Sigmoid colon (tissue), 6 donors: ENCODE measurements at regions not wholly inside any gene's neighbourhood (a gene's known extent, or its start where the extent isn't known, plus 50 kb on each side); places are given as distances from the start of the nearest gene placed in this dataset.

Experiments
- DNase-seq: peaks from one replicate; pipeline ENCODE4 v3.0.0-alpha.2; 2019
- H3K27ac ChIP-seq, 4 donors: fragments of 200-600 bp; sonication (generic); one replicate each; pipeline ENCODE4 v1.5.1; 2016 to 2019; ENCODE audit warnings: mild to moderate bottlenecking in 1 of 4
- H3K27me3 ChIP-seq, 3 donors: fragments of 200-600 bp; sonication (generic); one replicate each; pipeline ENCODE4 v1.5.1; 2019; ENCODE audit warnings: mild to moderate bottlenecking in 1 of 3
- H3K36me3 ChIP-seq, 4 donors: fragments of 200-600 bp; sonication (generic); one replicate each; pipeline ENCODE4 v1.5.1; 2016 to 2019
- H3K4me1 ChIP-seq, 4 donors: fragments of 200-600 bp; sonication (generic); one replicate each; pipeline ENCODE4 v1.5.1; 2017 to 2019
- H3K4me3 ChIP-seq, 4 donors: fragments of 200-600 bp; sonication (generic); one replicate each; pipeline ENCODE4 v1.5.1; 2017 to 2019; ENCODE audit warnings: mild to moderate bottlenecking in 2 of 4, moderate library complexity in 1 of 4
- H3K9me3 ChIP-seq, 4 donors: fragments of 200-600 bp in 3 of 4; sonication (generic) in 3 of 4; one replicate each; pipeline versions ENCODE4 v1.5.1 to v1.6.1; 2013 to 2019
- CTCF ChIP-seq, 4 experiments: fragments of 450-650 bp in 3 of 4; fragments of 200-600 bp in 1 of 4; IDR thresholded peaks; one replicate each; pipeline ENCODE4 v1.5.1; 2016 to 2019; ENCODE audit warnings: antibody characterized with exemption in 4 of 4, mild to moderate bottlenecking in 3 of 4, moderate library complexity in 2 of 4
- EP300 ChIP-seq, 4 donors: sonication (generic); formaldehyde crosslinking; IDR thresholded peaks; one replicate each; pipeline ENCODE4 v1.6.1; 2017; ENCODE audit warnings: antibody characterized with exemption in 4 of 4
- POLR2A ChIP-seq, 2 donors: fragments of 450-650 bp; IDR thresholded peaks; one replicate each; pipeline ENCODE4 v1.6.1; 2016; ENCODE audit warnings: antibody characterized with exemption in 2 of 2, mild to moderate bottlenecking in 2 of 2, moderate library complexity in 2 of 2
- POLR2AphosphoS5 ChIP-seq, 4 donors: sonication (generic); formaldehyde crosslinking; IDR thresholded peaks; one replicate each; pipeline ENCODE4 v1.6.1; 2017; ENCODE audit warnings: antibody characterized with exemption in 4 of 4
- WGBS, 2 donors: extraction: QIAGEN DNeasy Blood & Tissue Kit; methylation state at CpG; one replicate each; pipeline ENCODE4 v1.1.7; 2013; 5-methylcytosine and 5-hydroxymethylcytosine counted together
- intact Hi-C: fragments of 100-400 bp; cut with DNase I; formaldehyde crosslinking; loops from one replicate; pipeline ENCODE4 v1.15.1; 2023
- donor health status: healthy with polysubstance abuse.
- donor health status: healthy.

- TF ChIP-seq POLR2AphosphoS5 (IDR thresholded peaks at IDR 0.05) (no peak), CTCF (IDR thresholded peaks at IDR 0.05) (no peak), POLR2A (IDR thresholded peaks at IDR 0.05) (no peak), EP300 (IDR thresholded peaks at IDR 0.05) (no peak)
- WGBS, 2 donors, result 80 to 87% methylated on average over 7 of the region's 7 CpGs
- no peaks in the 10 kb centered on the region for H3K4me1 ChIP-seq
- no peak overlapping the region for H3K27ac ChIP-seq
- DNase-seq, result no peak
- H3K4me3 ChIP-seq, result no peak overlapping the region
- H3K9me3 ChIP-seq, result no peaks in the 10 kb centered on the region
- intact Hi-C loops, result no loop called here
- no peaks in the 10 kb centered on the region for H3K27me3 ChIP-seq
- H3K36me3 ChIP-seq, result no peaks in the 10 kb centered on the region
Measured at GRCh38 chr19:32264568-32264967, 80.8 kb upstream of the ZNF507 start.

GRCh38 chr19:32265995-32266394 lies 79.4 kb upstream of the ZNF507 start:
- H3K9me3 ChIP-seq, result no peaks in the 10 kb centered on the region
- H3K4me1 ChIP-seq, result no peaks in the 10 kb centered on the region
- no peak for DNase-seq
- no peaks in the 10 kb centered on the region for H3K36me3 ChIP-seq
- no peak overlapping the region for H3K27ac ChIP-seq
- no peaks in the 10 kb centered on the region for H3K27me3 ChIP-seq
- intact Hi-C loops, result no loop called here
- WGBS, 2 donors, result 34 to 43% methylated on average over 5 of the region's 5 CpGs
- TF ChIP-seq CTCF (IDR thresholded peaks at IDR 0.05) (no peak), POLR2AphosphoS5 (IDR thresholded peaks at IDR 0.05) (no peak), POLR2A (IDR thresholded peaks at IDR 0.05) (no peak), EP300 (IDR thresholded peaks at IDR 0.05) (no peak)
- H3K4me3 ChIP-seq, result no peak overlapping the region

GRCh38 chr19:32266460-32266859 lies 79.0 kb upstream of the ZNF507 start:
- H3K36me3 ChIP-seq, result no peaks in the 10 kb centered on the region
- intact Hi-C loops, result no loop called here
- H3K27ac ChIP-seq, result no peak overlapping the region
- H3K27me3 ChIP-seq, result no peaks in the 10 kb centered on the region
- no peak overlapping the region for H3K4me3 ChIP-seq
- 31% methylated on average over 5 of the region's 5 CpGs for WGBS, 2 donors
- no peak for DNase-seq
- TF ChIP-seq POLR2A (IDR thresholded peaks at IDR 0.05), result no peak
- TF ChIP-seq POLR2AphosphoS5 (IDR thresholded peaks at IDR 0.05), result no peak
- no peak for TF ChIP-seq EP300 (IDR thresholded peaks at IDR 0.05)
- TF ChIP-seq CTCF (IDR thresholded peaks at IDR 0.05), result no peak
- H3K9me3 ChIP-seq, result no peaks in the 10 kb centered on the region
- H3K4me1 ChIP-seq, result no peaks in the 10 kb centered on the region

- H3K4me3 ChIP-seq, result no peak overlapping the region
- 69 to 89% methylated on average over 3 of the region's 3 CpGs for WGBS, 2 donors
- H3K9me3 ChIP-seq, result no peaks in the 10 kb centered on the region
- H3K27me3 ChIP-seq, result no peaks in the 10 kb centered on the region
- H3K4me1 ChIP-seq, result no peaks in the 10 kb centered on the region
- intact Hi-C loops, result no loop called here
- TF ChIP-seq POLR2A (IDR thresholded peaks at IDR 0.05) (no peak), CTCF (IDR thresholded peaks at IDR 0.05) (no peak), POLR2AphosphoS5 (IDR thresholded peaks at IDR 0.05) (no peak), EP300 (IDR thresholded peaks at IDR 0.05) (no peak)
- no peak overlapping the region for H3K27ac ChIP-seq
- no peaks in the 10 kb centered on the region for H3K36me3 ChIP-seq
- DNase-seq, result peak; percentile 45
Measured at GRCh38 chr19:32268381-32268780, 77.0 kb upstream of the ZNF507 start.

- 66 to 67% methylated on average over 5 of the region's 5 CpGs for WGBS, 2 donors
Measured at GRCh38 chr19:32269831-32270230, 75.6 kb upstream of the ZNF507 start.

More at GRCh38 chr19:32269831-32270230, 75.6 kb upstream of the ZNF507 start:
- H3K36me3 ChIP-seq, result no peaks in the 10 kb centered on the region
- H3K27me3 ChIP-seq, result no peaks in the 10 kb centered on the region
- no peak overlapping the region for H3K4me3 ChIP-seq
- no peak overlapping the region for H3K27ac ChIP-seq
- H3K4me1 ChIP-seq, result no peaks in the 10 kb centered on the region
- DNase-seq, result no peak
- intact Hi-C loops, result no loop called here
- TF ChIP-seq POLR2A (IDR thresholded peaks at IDR 0.05) (no peak), CTCF (IDR thresholded peaks at IDR 0.05) (no peak), EP300 (IDR thresholded peaks at IDR 0.05) (no peak), POLR2AphosphoS5 (IDR thresholded peaks at IDR 0.05) (no peak)
- peaks cover 0 to 3% (median 0%) of the 10 kb centered on the region in 4 donors for H3K9me3 ChIP-seq
